ENCODE measurements at regions not wholly inside any gene's neighbourhood (a gene's known extent, or its start where the extent isn't known, plus 50 kb on each side); places are given as distances from the start of the nearest gene placed in this dataset.
"Not testable (repeated sequence)": the region's sequence is repeated elsewhere in the genome, so short reads cannot be mapped to it uniquely, and the experiment has no call there.

- no peak for DNase-seq
These were observed 107.3 kb upstream of the SPIN1 start for GRCh38 chr9:88280816-88281382.

DNA sequence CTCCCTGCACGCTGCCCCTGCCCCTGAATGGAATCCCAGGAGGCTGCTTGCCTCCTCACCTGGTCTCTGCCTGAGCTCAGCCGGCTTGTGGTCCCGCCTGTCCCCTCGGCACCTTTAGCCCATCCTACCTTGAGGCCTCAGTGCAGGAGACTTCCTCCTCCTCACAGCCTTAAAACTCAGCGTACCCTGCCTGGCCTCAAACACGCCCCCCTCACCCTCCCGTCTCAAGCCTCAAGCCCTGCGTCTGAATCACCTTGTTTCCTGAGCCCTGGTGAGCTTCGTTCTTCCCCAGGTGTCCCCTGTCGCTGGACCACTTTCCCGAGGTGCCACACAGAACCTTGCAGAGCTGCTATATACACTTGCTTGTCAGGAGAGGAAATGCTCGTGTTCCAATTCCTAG lies 110.2 kb upstream of the SPIN1 start:
- no peak for DNase-seq

GRCh38 chr9:88274078-88274477 lies 114.2 kb upstream of the SPIN1 start:
- DNase-seq, result no peak

GRCh38 chr9:88272986-88273385 lies 115.3 kb upstream of the SPIN1 start:
- DNase-seq, result no peak

- DNase-seq, result no peak
These were observed 117.8 kb upstream of the SPIN1 start for GRCh38 chr9:88270413-88270812.

- DNase-seq, result no peak
These were observed 119.4 kb upstream of the SPIN1 start for GRCh38 chr9:88268886-88269285.

GRCh38 chr9:88267283-88267682 lies 121.0 kb upstream of the SPIN1 start:
- no peak for DNase-seq

DNA sequence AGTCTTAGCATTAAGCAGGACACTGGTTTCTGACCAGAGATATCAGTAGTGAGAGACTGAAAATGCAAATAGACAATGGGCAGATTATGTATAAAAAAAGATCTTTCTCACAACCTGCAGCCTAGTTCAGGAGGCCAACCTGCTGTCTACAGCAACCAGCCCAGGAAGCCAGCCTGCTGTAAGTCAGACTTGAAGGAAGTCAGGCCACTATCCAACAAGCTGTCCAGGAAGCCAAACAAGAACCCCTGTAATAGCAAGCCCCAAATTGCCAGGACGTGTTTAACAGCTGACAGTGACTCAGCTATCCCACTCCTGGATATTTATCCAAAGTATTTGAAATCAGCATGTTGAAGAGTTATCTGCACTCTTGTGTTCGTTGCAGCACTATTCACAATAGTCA lies 121.8 kb upstream of the SPIN1 start:
- no peak for DNase-seq

GRCh38 chr9:88259001-88259400 lies 120.7 kb upstream of the SPATA31C2 start:
- no peak for DNase-seq

- no peak for DNase-seq
These were observed 120.3 kb upstream of the SPATA31C2 start for GRCh38 chr9:88258601-88259000.

DNA sequence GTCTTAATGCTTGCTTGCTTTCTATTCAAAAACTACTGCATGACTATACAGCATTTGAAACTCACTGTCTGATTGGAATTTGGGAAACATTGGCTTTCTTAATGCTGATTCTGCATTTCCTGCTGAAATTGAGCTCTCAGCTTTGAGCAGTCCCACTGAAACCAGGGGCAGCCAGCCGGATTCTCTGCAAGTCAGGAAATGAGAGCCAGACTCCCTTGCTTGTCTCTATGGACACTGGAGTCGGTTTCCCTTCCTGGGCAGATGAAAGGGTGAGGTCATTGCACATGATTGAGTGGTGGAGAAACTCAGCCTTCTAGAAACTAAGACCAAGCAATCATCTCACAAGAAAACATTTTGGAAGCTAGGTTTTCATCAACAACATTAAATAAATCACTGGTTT lies 119.7 kb upstream of the SPATA31C2 start:
- no peak for DNase-seq

DNA sequence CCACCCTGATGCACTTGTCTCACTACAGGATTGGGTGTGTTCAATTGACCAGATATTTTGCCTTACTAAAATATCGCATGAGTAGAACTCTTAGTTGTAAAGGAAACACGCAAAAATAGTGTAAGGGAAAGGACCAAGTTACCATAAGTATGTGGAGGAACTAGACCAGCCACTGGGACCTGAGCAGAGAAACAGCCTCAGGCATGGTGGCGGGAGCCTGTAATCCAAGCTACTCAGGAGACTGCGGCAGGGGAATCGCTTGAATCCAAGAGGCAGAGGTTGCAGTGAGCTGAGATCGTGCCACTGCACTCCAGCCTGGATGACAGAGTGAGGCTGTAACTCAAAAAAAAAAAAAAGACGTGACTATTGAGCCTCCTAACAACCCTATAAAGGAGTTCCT lies 117.9 kb upstream of the SPATA31C2 start:
- no peak for DNase-seq

- DNase-seq, result not testable (repeated sequence)
These were observed 117.5 kb upstream of the SPATA31C2 start for GRCh38 chr9:88255806-88256205.

DNA sequence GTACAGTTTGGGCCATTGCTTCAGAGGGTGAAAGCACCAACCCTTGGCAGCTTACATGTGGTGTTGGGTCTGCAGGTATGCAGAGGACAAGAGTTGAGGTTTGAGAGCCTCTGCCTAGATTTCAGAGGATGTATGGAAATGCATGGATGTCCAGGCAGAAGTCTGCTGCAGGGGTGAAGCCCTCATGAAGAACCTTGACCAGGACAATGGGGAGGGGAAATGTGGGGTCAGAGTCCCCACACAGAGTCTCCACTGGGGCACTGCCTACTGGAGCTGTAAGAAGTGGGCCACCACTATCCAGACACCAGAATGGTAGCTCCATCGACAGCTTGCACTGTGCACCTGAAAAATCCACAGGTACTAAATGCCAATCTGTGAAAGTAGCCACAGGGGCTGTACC lies 113.6 kb upstream of the SPATA31C2 start:
- no peak for DNase-seq

- no peak for DNase-seq
These were observed 105.5 kb upstream of the SPATA31C2 start for GRCh38 chr9:88243736-88244135.

- no peak for DNase-seq
These were observed 104.6 kb upstream of the SPATA31C2 start for GRCh38 chr9:88242879-88243278.

GRCh38 chr9:88237991-88238571 lies 99.8 kb upstream of the SPATA31C2 start:
- DNase-seq, result no peak

DNA sequence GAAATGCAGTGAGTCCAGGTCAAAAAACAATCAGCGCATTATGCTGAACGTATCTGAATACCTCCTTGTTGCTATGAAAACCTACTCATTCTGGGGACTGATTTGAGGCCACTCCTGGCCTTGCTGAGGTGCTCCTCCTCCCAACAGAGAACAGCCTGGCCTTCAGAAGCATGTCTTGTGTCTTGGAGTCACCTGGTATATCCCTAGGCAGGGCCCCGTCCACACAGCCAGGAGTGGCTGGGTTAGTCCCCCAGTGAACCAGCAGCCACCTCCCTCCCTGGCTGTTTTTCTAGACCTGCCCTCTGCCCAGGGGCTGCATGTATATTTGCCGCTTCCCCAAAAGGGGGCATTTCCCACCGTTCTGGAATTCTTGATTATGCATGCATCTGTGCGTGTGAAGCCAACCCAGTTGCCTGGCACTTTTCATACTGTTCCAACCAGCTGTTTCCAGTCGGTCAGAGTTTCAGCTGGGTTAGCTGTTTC lies 99.2 kb upstream of the SPATA31C2 start:
- DNase-seq, result no peak

DNA sequence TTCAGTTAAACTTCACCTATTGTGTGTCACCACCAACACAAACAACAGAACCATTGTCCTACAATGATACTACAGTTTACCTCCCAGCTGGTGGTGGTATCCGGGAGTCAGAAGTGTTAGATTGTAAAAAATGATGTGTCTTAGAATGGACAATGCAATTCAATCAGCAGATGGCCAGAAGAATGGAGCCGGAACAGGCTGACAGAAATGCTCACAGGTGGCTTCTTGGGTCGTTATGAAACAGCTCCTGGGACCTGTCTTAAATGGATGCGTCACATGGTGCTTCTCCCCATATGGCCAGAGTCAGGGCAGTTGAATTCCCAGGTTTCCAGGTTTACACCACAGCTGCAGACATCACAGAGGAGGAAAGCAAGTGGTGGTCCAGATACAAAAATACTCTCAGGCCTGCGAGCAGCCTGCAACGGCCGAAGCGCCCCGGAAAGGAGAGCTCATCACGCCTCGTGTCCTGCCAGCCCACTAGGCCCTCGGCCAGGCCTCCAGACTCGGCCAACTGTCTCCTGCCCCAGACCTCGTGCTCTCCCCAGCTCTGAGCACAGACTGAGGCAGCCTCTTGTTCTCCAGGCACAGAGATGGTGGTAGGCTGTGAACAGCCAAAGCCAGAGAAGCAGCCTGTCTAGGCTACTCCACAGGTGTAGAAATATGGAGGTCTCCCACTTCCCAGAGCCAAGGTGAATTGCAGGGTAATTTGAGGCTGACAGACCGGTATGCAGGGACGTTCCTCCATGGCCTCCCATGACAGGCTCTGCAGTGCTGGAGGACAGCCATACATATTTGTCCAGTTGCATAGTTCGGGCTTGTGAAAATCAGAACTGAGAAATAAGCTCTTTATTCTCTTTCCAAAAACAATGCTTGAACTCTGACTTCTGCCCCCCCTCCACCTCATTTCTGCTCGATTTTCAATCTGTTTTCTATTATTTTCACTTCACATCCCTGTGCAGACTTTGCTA lies 98.5 kb upstream of the SPATA31C2 start:
- DNase-seq, result no peak

GRCh38 chr9:88235615-88236014 lies 97.3 kb upstream of the SPATA31C2 start:
- DNase-seq, result no peak

GRCh38 chr9:88234114-88234513 lies 95.8 kb upstream of the SPATA31C2 start:
- DNase-seq, result no peak

- no peak for DNase-seq
These were observed 94.8 kb upstream of the SPATA31C2 start for GRCh38 chr9:88233091-88233490.

- DNase-seq, result no peak
These were observed 92.3 kb upstream of the SPATA31C2 start for GRCh38 chr9:88230612-88231011.

- no peak for DNase-seq
These were observed 91.2 kb upstream of the SPATA31C2 start for GRCh38 chr9:88229434-88229833.

Data from activated CD8-positive, alpha-beta memory T cell treated with anti-CD3 and anti-CD28 coated beads, Interleukin-2, amount 50 U/mL, for 4 hours (primary cell).